OCI-LY7 (cell line): ENCODE measurements at regions not wholly inside any gene's neighbourhood (a gene's known extent, or its start where the extent isn't known, plus 50 kb on each side); places are given as distances from the start of the nearest gene placed in this dataset.

Experiments used
- BruUV-seq: library from RNA; stranded (reverse); fragments of 400-500 nt; replicated peaks from 2 replicates; lab custom pipeline; 2021; lab: Mats Ljungman, UMichigan
- CTCF ChIA-PET: fragments of 300-600 bp; sonication (Branson Sonifier 250); formaldehyde crosslinking; loops from one replicate; lab custom pipeline; 2022; ENCODE audit warnings: antibody characterized with exemption; ENCODE audit not compliant: unreplicated experiment; lab: Charles Lee
- POLR2A ChIA-PET: fragments of 300-600 bp; sonication (Branson Sonifier 250); formaldehyde crosslinking; loops from one replicate; lab custom pipeline; 2022; ENCODE audit warnings: antibody characterized with exemption; lab: Charles Lee
- DNase-seq: peaks from one replicate; pipeline ENCODE4 v3.0.0-alpha.2; 2015; ENCODE audit warnings: low spot score
- H2AFZ ChIP-seq: fragments of 200-600 bp; sonication (generic), shearing (Covaris generic); 2 replicates; pipeline ENCODE4 v1.6.1; 2014; ENCODE audit warnings: mild to moderate bottlenecking, antibody characterized with exemption, low read length, moderate library complexity
- H3K27ac ChIP-seq: fragments of 200-600 bp; sonication (generic); 2 replicates; pipeline ENCODE4 v1.5.1; 2014; ENCODE audit warnings: mixed run types, low read depth, mild to moderate bottlenecking, moderate library complexity, low read length, inconsistent platforms; ENCODE audit not compliant: poor library complexity, severe bottlenecking
- H3K36me3 ChIP-seq: fragments of 200-600 bp; sonication (generic); 2 replicates; pipeline ENCODE4 v1.6.1; 2014; ENCODE audit warnings: mild to moderate bottlenecking, antibody characterized with exemption, low read length, moderate library complexity, mixed read lengths; ENCODE audit not compliant: insufficient read depth
- H3K4me1 ChIP-seq: fragments of 200-600 bp; sonication (generic); 2 replicates; pipeline ENCODE4 v1.5.1; 2014; ENCODE audit warnings: mild to moderate bottlenecking, low read length; ENCODE audit not compliant: insufficient read depth, poor library complexity, severe bottlenecking
- H3K4me2 ChIP-seq: fragments of 200-600 bp; sonication (generic); 2 replicates; pipeline ENCODE4 v1.6.1; 2014; ENCODE audit warnings: mild to moderate bottlenecking, low read length
- H3K4me3 ChIP-seq: fragments of 200-600 bp; sonication (generic); 2 replicates; pipeline ENCODE4 v1.5.1; 2014; ENCODE audit warnings: mild to moderate bottlenecking, low read depth, low read length; ENCODE audit not compliant: poor library complexity, severe bottlenecking
- H3K79me2 ChIP-seq: fragments of 200-600 bp; sonication (generic); 2 replicates; pipeline ENCODE4 v1.6.1; 2016; ENCODE audit warnings: low read depth, mild to moderate bottlenecking, low read length, moderate library complexity, mixed read lengths; ENCODE audit not compliant: insufficient read depth
- H3K9me2 ChIP-seq: fragments of 200-600 bp; sonication (generic); 2 replicates; pipeline ENCODE4 v1.6.1; 2016; ENCODE audit warnings: mild to moderate bottlenecking, low read length, mixed read lengths; ENCODE audit not compliant: insufficient read depth
- H3K9me3 ChIP-seq: fragments of 200-600 bp; sonication (generic); 2 replicates; pipeline ENCODE4 v1.6.1; 2014; ENCODE audit warnings: mild to moderate bottlenecking, mixed run types, low read length, mixed read lengths
- H4K20me1 ChIP-seq: fragments of 200-600 bp; sonication (generic); 2 replicates; pipeline ENCODE4 v1.6.1; 2014; ENCODE audit warnings: mild to moderate bottlenecking, antibody characterized with exemption, low read length, moderate library complexity, mixed read lengths; ENCODE audit not compliant: insufficient read depth
- CTCF ChIP-seq: fragments of 200-600 bp; sonication (generic); conservative IDR thresholded peaks from 2 replicates; pipeline ENCODE4 v1.5.1; 2014; ENCODE audit warnings: mild to moderate bottlenecking, antibody characterized with exemption, low read length, moderate library complexity, mixed read lengths
- EZH2phosphoT487 ChIP-seq: fragments of 200-600 bp; sonication (generic); IDR thresholded peaks from 2 replicates; pipeline ENCODE4 v1.6.1; 2018; ENCODE audit warnings: low read depth, borderline replicate concordance, mild to moderate bottlenecking, mixed run types, antibody characterized with exemption, low read length, moderate library complexity, mixed read lengths
- intact Hi-C: fragments of 100-400 bp; cut with micrococcal nuclease; formaldehyde crosslinking; loops from one replicate; pipeline ENCODE4 v1.10.0; 2022; ENCODE audit not compliant: unreplicated experiment

GRCh38 chr2:128469875-128470274, 151.2 kb upstream of the HS6ST1 start:
- Histone ChIP-seq H3K79me2 (no peaks in the 10 kb centered on the region), H2AFZ (no peak overlapping the region), H3K4me2 (no peak overlapping the region), H3K4me1 (no peaks in the 10 kb centered on the region), H3K9me3 (peaks cover 19% of the 10 kb centered on the region), H3K4me3 (no peak overlapping the region), H3K27ac (no peak overlapping the region), H3K9me2 (no peaks in the 10 kb centered on the region), H3K36me3 (no peaks in the 10 kb centered on the region), H4K20me1 (no peaks in the 10 kb centered on the region)
- TF ChIP-seq CTCF, result no peak
- POLR2A ChIA-PET, result no interaction called here
- no TSS peak for BruUV-seq
- intact Hi-C loops, result no loop called here
- CTCF ChIA-PET, result no interaction called here
- DNase-seq, result no peak

GRCh38 chr2:128472789-128473174, 154.1 kb upstream of the HS6ST1 start:
- Histone ChIP-seq H3K27ac (no peak overlapping the region), H3K79me2 (no peaks in the 10 kb centered on the region), H3K9me2 (no peaks in the 10 kb centered on the region), H4K20me1 (no peaks in the 10 kb centered on the region), H3K4me1 (no peaks in the 10 kb centered on the region), H2AFZ (no peak overlapping the region), H3K36me3 (no peaks in the 10 kb centered on the region), H3K4me2 (no peak overlapping the region), H3K4me3 (no peak overlapping the region), H3K9me3 (peaks cover 19% of the 10 kb centered on the region)
- intact Hi-C loops, result no loop called here
- no TSS peak for BruUV-seq
- ChIA-PET CTCF (no interaction called here), POLR2A (no interaction called here)
- TF ChIP-seq CTCF (no peak), EZH2phosphoT487 (no peak)
- DNase-seq, result no peak

- no peak overlapping the region for H3K4me3 ChIP-seq
- no peaks in the 10 kb centered on the region for H4K20me1 ChIP-seq
- no peaks in the 10 kb centered on the region for H3K9me2 ChIP-seq
- peak; percentile 34 for DNase-seq
- H3K4me1 ChIP-seq, result no peaks in the 10 kb centered on the region
- H3K9me3 ChIP-seq, result peaks cover 19% of the 10 kb centered on the region
- H2AFZ ChIP-seq, result no peak overlapping the region
- H3K27ac ChIP-seq, result no peak overlapping the region
- ChIA-PET CTCF (no interaction called here), POLR2A (interaction anchor here (0.6 kb wide), 1 partner anchor 99 kb away, joined by 3 read pairs; no protein-coding TSS in a partner anchor)
- H3K4me2 ChIP-seq, result no peak overlapping the region
- no peaks in the 10 kb centered on the region for H3K36me3 ChIP-seq
- no peaks in the 10 kb centered on the region for H3K79me2 ChIP-seq
- no peak for TF ChIP-seq EZH2phosphoT487
- TF ChIP-seq CTCF, result no peak
- intact Hi-C loops, result no loop called here
- BruUV-seq, result no TSS peak
These were observed 154.7 kb upstream of the HS6ST1 start for GRCh38 chr2:128473175-128474035.
